Keratinocyte (primary cell): ENCODE measurements at regions not wholly inside any gene's neighbourhood (a gene's known extent, or its start where the extent isn't known, plus 50 kb on each side); places are given as distances from the start of the nearest gene placed in this dataset.

Experiments used
- DNase-seq: peaks from one replicate; pipeline ENCODE4 v3.0.0-alpha.2; 2011; ENCODE audit warnings: low read depth, missing footprints, low spot score
- FAIRE-seq: peaks from 2 replicates; lab custom pipeline; 2011; peaks lifted over from hg19 to GRCh38; lab: Jason Lieb, UNC
- H2AFZ ChIP-seq: 2 replicates; pipeline ENCODE4 v1.6.0; 2012; ENCODE audit warnings: low read length, control low read depth, inconsistent platforms; ENCODE audit not compliant: control insufficient read depth
- H3K27ac ChIP-seq: 2 replicates; pipeline ENCODE4 v1.5.1; 2011; ENCODE audit warnings: low read length; ENCODE audit not compliant: control insufficient read depth, insufficient read depth
- H3K27me3 ChIP-seq: 3 replicates; pipeline ENCODE4 v1.6.0; 2011; ENCODE audit warnings: low read length; ENCODE audit not compliant: control insufficient read depth, insufficient read depth; ENCODE audit errors: extremely low read depth
- H3K36me3 ChIP-seq, 2 experiments: 2 replicates in 1 of 2; 3 replicates in 1 of 2; pipeline ENCODE4 v1.5.1; 2011; ENCODE audit warnings: low read length in 2 of 2, mild to moderate bottlenecking in 1 of 2; ENCODE audit not compliant: control insufficient read depth in 2 of 2, insufficient read depth in 2 of 2; ENCODE audit errors: extremely low read depth in 1 of 2
- H3K4me1 ChIP-seq: 3 replicates; pipeline ENCODE4 v1.5.1; 2011; ENCODE audit warnings: low read length; ENCODE audit not compliant: control insufficient read depth, insufficient read depth; ENCODE audit errors: extremely low read depth
- H3K4me2 ChIP-seq: 3 replicates; pipeline ENCODE4 v1.6.0; 2011; ENCODE audit warnings: low read depth, low read length; ENCODE audit not compliant: control insufficient read depth, insufficient read depth; ENCODE audit errors: extremely low read depth
- H3K4me3 ChIP-seq, 3 experiments: fragments of 200-600 bp in 1 of 3; sonication (generic) in 1 of 3; 2 replicates in 2 of 3; 3 replicates in 1 of 3; pipeline ENCODE4 v1.5.1; 2011 to 2016; ENCODE audit warnings: low read length in 3 of 3, mild to moderate bottlenecking in 3 of 3, control low read depth in 2 of 3, inconsistent platforms in 1 of 3, low read depth in 1 of 3, mixed read lengths in 1 of 3, mixed run types in 1 of 3, moderate library complexity in 1 of 3; ENCODE audit not compliant: control insufficient read depth in 2 of 3, insufficient read depth in 2 of 3; ENCODE audit errors: extremely low read depth in 1 of 3
- H3K79me2 ChIP-seq: 2 replicates; pipeline ENCODE4 v1.6.0; 2012; ENCODE audit warnings: low read length; ENCODE audit not compliant: control insufficient read depth, insufficient read depth
- H3K9ac ChIP-seq: 3 replicates; pipeline ENCODE4 v1.6.0; 2011; ENCODE audit warnings: low read length; ENCODE audit not compliant: control insufficient read depth, insufficient read depth; ENCODE audit errors: extremely low read depth
- H3K9me1 ChIP-seq: 3 replicates; pipeline ENCODE4 v1.6.0; 2011; ENCODE audit warnings: low read length; ENCODE audit not compliant: control insufficient read depth, insufficient read depth; ENCODE audit errors: extremely low read depth
- H3K9me3 ChIP-seq: 2 replicates; pipeline ENCODE4 v1.5.1; 2012; ENCODE audit warnings: low read depth, low read length; ENCODE audit not compliant: control insufficient read depth
- H4K20me1 ChIP-seq: 3 replicates; pipeline ENCODE4 v1.6.0; 2011; ENCODE audit warnings: low read length; ENCODE audit not compliant: control insufficient read depth, insufficient read depth; ENCODE audit errors: extremely low read depth
- CTCF ChIP-seq, 3 experiments: IDR thresholded peaks in 1 of 3; conservative IDR thresholded peaks in 1 of 3; optimal IDR thresholded peaks in 1 of 3; 2 replicates in 2 of 3; 3 replicates in 1 of 3; pipeline versions ENCODE3 to v1.5.1; 2011; ENCODE audit warnings: low read length in 3 of 3, mild to moderate bottlenecking in 3 of 3, moderate library complexity in 2 of 3, control low read depth in 1 of 3, inconsistent platforms in 1 of 3; ENCODE audit not compliant: insufficient read depth in 2 of 3; ENCODE audit errors: extremely low read depth in 1 of 3
- EZH2 ChIP-seq: IDR thresholded peaks from one replicate; pipeline ENCODE4 v1.6.1; 2012; ENCODE audit warnings: inconsistent platforms, mild to moderate bottlenecking, low read length, moderate library complexity
- dilution Hi-C: fragments of 300-500 bp; cut with MboI; formaldehyde crosslinking; loops from one replicate; pipeline ENCODE4 v1.7.0; 2020; ENCODE audit warnings: low sequenced_read_pairs; ENCODE audit not compliant: extremely low pct_ligation_motif_present

- Histone ChIP-seq H3K9me1 (no peaks in the 10 kb centered on the region), H3K4me1 (no peaks in the 10 kb centered on the region), H3K36me3 (no peaks in the 10 kb centered on the region), H3K4me3 (no peak overlapping the region), H3K27me3 (no peaks in the 10 kb centered on the region), H3K27ac (no peak overlapping the region), H4K20me1 (no peaks in the 10 kb centered on the region), H3K4me2 (no peak overlapping the region), H3K9me3 (no peaks in the 10 kb centered on the region), H2AFZ (no peak overlapping the region), H3K79me2 (no peaks in the 10 kb centered on the region), H3K9ac (no peak overlapping the region)
- dilution Hi-C loops, result no loop called here
- TF ChIP-seq CTCF (optimal IDR thresholded peaks at IDR 0.05 in 1 of 3, IDR thresholded peaks at IDR 0.05 in 1 of 3, conservative IDR thresholded peaks at IDR 0.05 in 1 of 3; ENCODE audit: extremely low read depth in 1 of 3, insufficient read depth in 2 of 3, low read length in 3 of 3) (no peak), EZH2 (no peak)
- FAIRE-seq (no peak), DNase-seq (no peak)
These were observed 59.7 kb upstream of the CCDC196 start for GRCh38 chr14:66426451-66426850.

- no peak overlapping the region for H3K9ac ChIP-seq
- H3K9me1 ChIP-seq, result no peaks in the 10 kb centered on the region
- dilution Hi-C loops, result no loop called here
- no peak overlapping the region for H3K4me3 ChIP-seq
- no peak overlapping the region for H2AFZ ChIP-seq
- no peak for DNase-seq
- H4K20me1 ChIP-seq, result no peaks in the 10 kb centered on the region
- H3K4me1 ChIP-seq, result no peaks in the 10 kb centered on the region
- H3K27ac ChIP-seq, result no peak overlapping the region
- no peak for FAIRE-seq
- no peak overlapping the region for H3K4me2 ChIP-seq
- no peaks in the 10 kb centered on the region for H3K27me3 ChIP-seq
- no peaks in the 10 kb centered on the region for H3K79me2 ChIP-seq
- no peak for TF ChIP-seq EZH2
- no peak for TF ChIP-seq CTCF (optimal IDR thresholded peaks at IDR 0.05 in 1 of 3, IDR thresholded peaks at IDR 0.05 in 1 of 3, conservative IDR thresholded peaks at IDR 0.05 in 1 of 3; ENCODE audit: extremely low read depth in 1 of 3, insufficient read depth in 2 of 3, low read length in 3 of 3)
- no peaks in the 10 kb centered on the region for H3K36me3 ChIP-seq
- H3K9me3 ChIP-seq, result no peaks in the 10 kb centered on the region
These were observed 53.8 kb upstream of the CCDC196 start for GRCh38 chr14:66432334-66432733.
